ENCODE measurements at regions not wholly inside any gene's neighbourhood (a gene's known extent, or its start where the extent isn't known, plus 50 kb on each side); places are given as distances from the start of the nearest gene placed in this dataset.

GRCh38 chr7:85525676-85526075 is 338.8 kb upstream of the SEMA3D start:
- CTCF ChIA-PET: no interaction called here
- no peaks in the 10 kb centered on the region; the same call in 1 of the 2 replicates for H3K27me3 ChIP-seq (ENCODE audit: insufficient read depth, low read length)

GRCh38 chr7:85522070-85522469 is 335.2 kb upstream of the SEMA3D start:
- Histone ChIP-seq H3K9me3 (ENCODE audit: control insufficient read depth in 1 of 2, insufficient read depth in 1 of 2, low read depth in 1 of 2, low read length in 2 of 2) (no peaks in the 10 kb centered on the region), H3K36me3 (ENCODE audit: control insufficient read depth in 1 of 2, insufficient read depth in 2 of 2, low read length in 2 of 2) (no peaks in the 10 kb centered on the region), H3K27ac (ENCODE audit: low read depth, low read length) (no peak overlapping the region), H3K79me2 (ENCODE audit: insufficient read depth, low read length) (no peaks in the 10 kb centered on the region), H3K9ac (ENCODE audit: low read length) (no peak overlapping the region), H3K4me2 (ENCODE audit: low read length) (no peak overlapping the region), H4K20me1 (ENCODE audit: insufficient read depth) (no peaks in the 10 kb centered on the region), H2AFZ (ENCODE audit: low read depth, low read length, poor library complexity, severe bottlenecking) (no peak overlapping the region), H3K27me3 (ENCODE audit: insufficient read depth, low read length) (no peaks in the 10 kb centered on the region), H3K9me2 (ENCODE audit: insufficient read depth) (no peaks in the 10 kb centered on the region), H3K4me1 (ENCODE audit: control insufficient read depth in 1 of 2, insufficient read depth in 2 of 2, low read length in 2 of 2) (no peaks in the 10 kb centered on the region), H3K4me3 (replicated peaks in 1 of 2; ENCODE audit: low read depth in 1 of 2, low read length in 2 of 2) (no peak overlapping the region)
- no TSS peak for BruUV-seq (replicated peaks)
- ChIA-PET RAD21 (ENCODE audit: low non-redundant PET in 1 of 2, low total read pairs in 2 of 2, uncharacterized antibody in 2 of 2, unreplicated experiment in 2 of 2) (no interaction called here), POLR2A (no interaction called here), CTCF (no interaction called here)
- intact Hi-C loops (cut with micrococcal nuclease): no loop called here
- TF ChIP-seq JUND (IDR thresholded peaks at IDR 0.05) (no peak), ZFX (IDR thresholded peaks at IDR 0.05) (no peak), SRF (IDR thresholded peaks at IDR 0.05; ENCODE audit: low read depth) (no peak), ELF1 (IDR thresholded peaks at IDR 0.05; ENCODE audit: borderline replicate concordance, low read depth) (no peak), CTCF (IDR thresholded peaks at IDR 0.05 in 2 of 3, conservative IDR thresholded peaks at IDR 0.05 in 1 of 3; ENCODE audit: borderline replicate concordance in 1 of 3, insufficient read depth in 1 of 3, low read depth in 2 of 3, low read length in 2 of 3) (no peak), EZH2 (IDR thresholded peaks at IDR 0.05) (no peak), MAX (IDR thresholded peaks at IDR 0.05) (no peak), ZBTB33 (IDR thresholded peaks at IDR 0.05; ENCODE audit: extremely low read depth, insufficient replicate concordance, low read length) (no peak), EGR1 (IDR thresholded peaks at IDR 0.05; ENCODE audit: low read depth) (no peak), POLR2A (IDR thresholded peaks at IDR 0.05; ENCODE audit: borderline replicate concordance, extremely low read depth, insufficient read depth, insufficient read length) (no peak)
- ATAC-seq: no peak
- no peak for DNase-seq (ENCODE audit: low read depth, low spot score)

More at GRCh38 chr7:85525676-85526075, 338.8 kb upstream of the SEMA3D start:
- Histone ChIP-seq H3K79me2 (ENCODE audit: insufficient read depth, low read length) (no peaks in the 10 kb centered on the region), H3K4me1 (ENCODE audit: control insufficient read depth in 1 of 2, insufficient read depth in 2 of 2, low read length in 2 of 2) (no peaks in the 10 kb centered on the region), H3K4me2 (ENCODE audit: low read length) (no peak overlapping the region), H2AFZ (ENCODE audit: low read depth, low read length, poor library complexity, severe bottlenecking) (no peak overlapping the region), H3K9me3 (ENCODE audit: control insufficient read depth in 1 of 2, insufficient read depth in 1 of 2, low read depth in 1 of 2, low read length in 2 of 2) (no peaks in the 10 kb centered on the region), H4K20me1 (ENCODE audit: insufficient read depth) (no peaks in the 10 kb centered on the region), H3K9ac (ENCODE audit: low read length) (no peak overlapping the region), H3K27ac (ENCODE audit: low read depth, low read length) (no peak overlapping the region), H3K36me3 (ENCODE audit: control insufficient read depth in 1 of 2, insufficient read depth in 2 of 2, low read length in 2 of 2) (no peaks in the 10 kb centered on the region), H3K4me3 (replicated peaks in 1 of 2; ENCODE audit: low read depth in 1 of 2, low read length in 2 of 2) (no peak overlapping the region), H3K9me2 (ENCODE audit: insufficient read depth) (no peaks in the 10 kb centered on the region)
- no TSS peak for BruUV-seq (replicated peaks)
- no peak for TF ChIP-seq ELF1 (IDR thresholded peaks at IDR 0.05; ENCODE audit: borderline replicate concordance, low read depth)
- ATAC-seq (no peak), DNase-seq (ENCODE audit: low read depth, low spot score) (no peak)
- intact Hi-C loops (cut with micrococcal nuclease): no loop called here
- RAD21 ChIA-PET (ENCODE audit: low non-redundant PET in 1 of 2, low total read pairs in 2 of 2, uncharacterized antibody in 2 of 2, unreplicated experiment in 2 of 2): no interaction called here
- POLR2A ChIA-PET: no interaction called here
